Endodermal cell (in vitro differentiated cells): ENCODE measurements at regions not wholly inside any gene's neighbourhood (a gene's known extent, or its start where the extent isn't known, plus 50 kb on each side); places are given as distances from the start of the nearest gene placed in this dataset.

Source experiments
- DNase-seq: peaks from one replicate; pipeline ENCODE4 v3.0.0-alpha.2; 2017
- H3K27ac ChIP-seq: 2 replicates; pipeline ENCODE4 v1.5.1; 2013; ENCODE audit warnings: mild to moderate bottlenecking, low read depth, low read length, moderate library complexity
- H3K27me3 ChIP-seq: 2 replicates; pipeline ENCODE4 v1.6.1; 2013; ENCODE audit warnings: mild to moderate bottlenecking, low read length, moderate library complexity; ENCODE audit not compliant: insufficient read depth, control insufficient read depth, poor library complexity, severe bottlenecking
- H3K36me3 ChIP-seq: 2 replicates; pipeline ENCODE4 v1.7.0; 2013; ENCODE audit warnings: mild to moderate bottlenecking, low read length, moderate library complexity; ENCODE audit not compliant: control insufficient read depth, insufficient read depth
- H3K4me1 ChIP-seq: one replicate; pipeline ENCODE4 v1.7.0; 2013; ENCODE audit warnings: low read length; ENCODE audit not compliant: control insufficient read depth, insufficient read depth
- H3K4me3 ChIP-seq: 2 replicates; pipeline ENCODE4 v1.5.1; 2013; ENCODE audit warnings: mild to moderate bottlenecking, low read length, moderate library complexity
- H3K9ac ChIP-seq: 2 replicates; pipeline ENCODE4 v1.6.1; 2013; ENCODE audit warnings: mild to moderate bottlenecking, low read length, moderate library complexity; ENCODE audit not compliant: poor library complexity, severe bottlenecking; ENCODE audit errors: extremely low read depth
- H3K9me3 ChIP-seq: 2 replicates; pipeline ENCODE4 v1.6.1; 2013; ENCODE audit warnings: mild to moderate bottlenecking, low read length, moderate library complexity; ENCODE audit not compliant: control insufficient read depth
- H3K27ac Mint-ChIP-seq: 2 replicates; pipeline ENCODE4 v1.8.0; 2020; ENCODE audit warnings: mixed read lengths
- H3K27me3 Mint-ChIP-seq: 2 replicates; pipeline ENCODE4 v1.8.0; 2021; ENCODE audit warnings: mild to moderate bottlenecking, mixed read lengths; ENCODE audit not compliant: insufficient read depth
- H3K36me3 Mint-ChIP-seq: 2 replicates; pipeline ENCODE4 v1.8.0; 2020; ENCODE audit warnings: low read depth, mixed read lengths
- H3K4me1 Mint-ChIP-seq: 2 replicates; pipeline ENCODE4 v1.8.0; 2020; ENCODE audit warnings: mixed read lengths
- H3K4me3 Mint-ChIP-seq: 2 replicates; pipeline ENCODE4 v1.8.0; 2020; ENCODE audit warnings: mild to moderate bottlenecking, moderate library complexity, mixed read lengths
- H3K9me3 Mint-ChIP-seq: 2 replicates; pipeline ENCODE4 v1.8.0; 2020; ENCODE audit warnings: mild to moderate bottlenecking, mixed read lengths
- CTCF ChIP-seq: fragments of 200-600 bp; sonication (generic); conservative IDR thresholded peaks from 2 replicates; pipeline ENCODE4 v1.5.0; 2021; ENCODE audit warnings: antibody characterized with exemption, mild to moderate bottlenecking
- WGBS, 2 experiments: methylation state at CpG; one replicate each; pipeline versions ENCODE4 v1.1.5 to v1.1.7; 2013; ENCODE audit warnings: missing lambda C conversion rate in 2 of 2, mixed read lengths in 1 of 2; ENCODE audit not compliant: insufficient coverage in 1 of 2, insufficient read length in 1 of 2; 5-methylcytosine and 5-hydroxymethylcytosine counted together

GRCh38 chr13:55727683-55728082 lies 1413.0 kb upstream of the PRR20A start:
- Mint-ChIP-seq H3K4me3 (no peak overlapping the region), H3K9me3 (no peaks in the 10 kb centered on the region), H3K27me3 (no peaks in the 10 kb centered on the region), H3K36me3 (no peaks in the 10 kb centered on the region), H3K4me1 (peaks cover 7% of the 10 kb centered on the region), H3K27ac (no peak overlapping the region)
- Histone ChIP-seq H3K27me3 (no peaks in the 10 kb centered on the region), H3K27ac (no peak overlapping the region), H3K4me3 (no peak overlapping the region), H3K4me1 (no peaks in the 10 kb centered on the region), H3K9ac (no peak overlapping the region), H3K36me3 (no peaks in the 10 kb centered on the region), H3K9me3 (no peaks in the 10 kb centered on the region)
- no peak for TF ChIP-seq CTCF
- DNase-seq = no peak
- WGBS, 2 experiments = 80% methylated on average over 3 of the region's 5 CpGs; no CpG with 5 or more reads in 1 of the 2 experiments

- H3K27ac Mint-ChIP-seq = no peak overlapping the region
- Histone ChIP-seq H3K27me3 (no peaks in the 10 kb centered on the region), H3K9me3 (no peaks in the 10 kb centered on the region), H3K27ac (no peak overlapping the region), H3K4me1 (no peaks in the 10 kb centered on the region), H3K4me3 (no peak overlapping the region), H3K36me3 (no peaks in the 10 kb centered on the region), H3K9ac (no peak overlapping the region)
- H3K9me3 Mint-ChIP-seq = no peaks in the 10 kb centered on the region
- no peaks in the 10 kb centered on the region for H3K36me3 Mint-ChIP-seq
- DNase-seq = no peak
- TF ChIP-seq CTCF = no peak
- H3K4me1 Mint-ChIP-seq = peaks cover 7% of the 10 kb centered on the region
- no peaks in the 10 kb centered on the region for H3K27me3 Mint-ChIP-seq
- 88 to 100% methylated on average over 1 to 2 of the region's 2 CpGs for WGBS, 2 experiments
- no peak overlapping the region for H3K4me3 Mint-ChIP-seq
Observed at GRCh38 chr13:55728247-55728646, 1412.5 kb upstream of the PRR20A start.

- H3K27ac ChIP-seq = no peak overlapping the region
- no peak for TF ChIP-seq CTCF
- WGBS, 2 experiments = no CpG with 5 or more reads among the region's 2 CpGs
- no peak overlapping the region for H3K9ac ChIP-seq
- H3K36me3 ChIP-seq = no peaks in the 10 kb centered on the region
- no peak overlapping the region for H3K4me3 ChIP-seq
- no peaks in the 10 kb centered on the region for H3K36me3 Mint-ChIP-seq
- no peaks in the 10 kb centered on the region for H3K27me3 ChIP-seq
- H3K9me3 ChIP-seq = no peaks in the 10 kb centered on the region
- H3K9me3 Mint-ChIP-seq = peaks cover 1% of the 10 kb centered on the region
- peaks cover 10% of the 10 kb centered on the region for H3K4me1 Mint-ChIP-seq
- no peak for DNase-seq
- no peaks in the 10 kb centered on the region for H3K27me3 Mint-ChIP-seq
- H3K4me3 Mint-ChIP-seq = no peak overlapping the region
- no peaks in the 10 kb centered on the region for H3K4me1 ChIP-seq
- no peak overlapping the region for H3K27ac Mint-ChIP-seq
Observed at GRCh38 chr13:55745828-55746227, 1394.9 kb upstream of the PRR20A start.
